C4-2B (cell line): ENCODE measurements at regions not wholly inside any gene's neighbourhood (a gene's known extent, or its start where the extent isn't known, plus 50 kb on each side); places are given as distances from the start of the nearest gene placed in this dataset.

Experiments used
- CTCF ChIP-seq: fragments of 450-650 bp; conservative IDR thresholded peaks from 2 replicates; pipeline ENCODE4 v1.5.1; 2017; ENCODE audit warnings: mild to moderate bottlenecking
- ZFX ChIP-seq: fragments of 450-650 bp; IDR thresholded peaks from 2 replicates; pipeline ENCODE4 v1.6.1; 2017

DNA sequence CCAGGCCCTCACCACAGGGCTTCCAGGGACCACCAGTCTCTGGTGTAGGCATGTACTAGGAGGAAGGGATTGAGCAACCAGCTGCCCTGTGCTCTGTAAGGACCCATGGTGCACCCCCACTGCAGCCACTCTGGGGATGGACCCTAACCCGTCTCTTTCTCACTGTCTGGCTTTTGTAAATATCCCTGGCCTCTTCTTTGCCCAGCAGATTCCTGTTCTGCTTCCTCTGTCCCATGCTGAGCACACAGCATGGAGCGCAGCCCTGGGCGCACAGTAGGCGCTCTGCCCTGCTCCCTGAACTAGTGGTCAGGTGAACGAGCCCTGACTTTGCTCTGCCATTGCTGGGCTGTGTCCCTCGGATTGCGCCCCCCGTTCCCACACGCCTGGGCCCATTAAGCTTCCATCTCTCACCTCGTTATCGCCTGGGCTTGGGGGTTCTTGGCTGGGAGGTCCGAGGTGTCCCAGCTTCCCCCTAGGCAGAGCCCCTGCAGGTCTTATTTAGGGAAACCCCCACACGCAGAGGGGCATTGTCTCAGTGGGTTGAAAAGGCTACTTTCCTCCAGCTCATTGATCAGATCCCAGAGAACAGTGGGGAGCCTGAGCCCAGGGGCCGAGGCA, 162.1 kb downstream of the MYCN start:
- TF ChIP-seq CTCF, result no peak
- TF ChIP-seq ZFX, result no peak
